Smooth muscle cell (in vitro differentiated cells): ENCODE measurements at regions not wholly inside any gene's neighbourhood (a gene's known extent, or its start where the extent isn't known, plus 50 kb on each side); places are given as distances from the start of the nearest gene placed in this dataset.

ENCODE experiments used
- DNase-seq: peaks from one replicate; lab custom pipeline; 2025; ENCODE audit not compliant: unreplicated experiment; lab: John Stamatoyannopoulos, UW
- H2AFZ ChIP-seq: fragments of 200-600 bp; sonication (generic); 2 replicates; pipeline ENCODE4 v1.6.0; 2016; ENCODE audit warnings: antibody characterized with exemption, low read depth, mild to moderate bottlenecking
- H3F3A ChIP-seq: fragments of 200-600 bp; sonication (generic); 2 replicates; pipeline ENCODE4 v1.6.0; 2017; ENCODE audit warnings: antibody characterized with exemption, low read depth
- H3K27ac ChIP-seq: fragments of 200-600 bp; sonication (generic); 2 replicates; pipeline ENCODE4 v1.5.1; 2016; ENCODE audit warnings: low read depth, mild to moderate bottlenecking
- H3K27me3 ChIP-seq: fragments of 200-600 bp; sonication (generic); 2 replicates; pipeline ENCODE4 v1.6.1; 2016; ENCODE audit warnings: low read depth, mild to moderate bottlenecking
- H3K36me3 ChIP-seq: fragments of 200-600 bp; sonication (generic); 2 replicates; pipeline ENCODE4 v1.5.1; 2016; ENCODE audit warnings: low read depth
- H3K4me1 ChIP-seq: fragments of 200-600 bp; sonication (generic); 2 replicates; pipeline ENCODE4 v1.5.1; 2016; ENCODE audit warnings: low read depth
- H3K4me2 ChIP-seq: fragments of 200-600 bp; sonication (generic); 2 replicates; pipeline ENCODE4 v1.6.0; 2016; ENCODE audit warnings: mild to moderate bottlenecking
- H3K4me3 ChIP-seq: fragments of 200-600 bp; sonication (generic); 2 replicates; pipeline ENCODE4 v1.5.1; 2016; ENCODE audit warnings: mild to moderate bottlenecking
- H3K79me2 ChIP-seq: fragments of 200-600 bp; sonication (generic); 2 replicates; pipeline ENCODE4 v1.6.0; 2016; ENCODE audit warnings: low read depth, mild to moderate bottlenecking
- H3K9ac ChIP-seq: fragments of 200-600 bp; sonication (generic); 2 replicates; pipeline ENCODE4 v1.6.0; 2016; ENCODE audit warnings: low read depth
- H3K9me3 ChIP-seq: fragments of 200-600 bp; sonication (generic); replicated peaks from 2 replicates; pipeline ENCODE4 v1.5.1; 2016; ENCODE audit warnings: low read depth
- H4K20me1 ChIP-seq: fragments of 200-600 bp; sonication (generic); 2 replicates; pipeline ENCODE4 v1.6.0; 2016; ENCODE audit warnings: low read depth
- CTCF ChIP-seq: fragments of 200-600 bp; sonication (generic); IDR thresholded peaks from 2 replicates; pipeline ENCODE4 v1.5.1; 2017; ENCODE audit warnings: borderline replicate concordance, mild to moderate bottlenecking, antibody characterized with exemption; ENCODE audit not compliant: insufficient read depth, poor library complexity, severe bottlenecking
- WGBS: methylation state at CpG from one replicate; pipeline ENCODE4 v1.1.7; 2016; ENCODE audit warnings: low lambda C conversion rate; 5-methylcytosine and 5-hydroxymethylcytosine counted together

- no peaks in the 10 kb centered on the region for H3K4me1 ChIP-seq
- H3K4me3 ChIP-seq, result no peak overlapping the region
- no peak overlapping the region for H3K4me2 ChIP-seq
- H4K20me1 ChIP-seq, result no peaks in the 10 kb centered on the region
- H3K36me3 ChIP-seq, result no peaks in the 10 kb centered on the region
- H3K9ac ChIP-seq, result no peak overlapping the region
- no peaks in the 10 kb centered on the region for H3K27me3 ChIP-seq
- 81% methylated on average over 7 of the region's 7 CpGs for WGBS
- no peak overlapping the region for H2AFZ ChIP-seq
- no peaks in the 10 kb centered on the region for H3K9me3 ChIP-seq
- H3K79me2 ChIP-seq, result no peaks in the 10 kb centered on the region
- no peak for DNase-seq
- H3F3A ChIP-seq, result no peaks in the 10 kb centered on the region
- no peak overlapping the region for H3K27ac ChIP-seq
- TF ChIP-seq CTCF, result no peak
These were observed 228.0 kb upstream of the RTL1 start for GRCh38 chr14:101131451-101131916.

DNA sequence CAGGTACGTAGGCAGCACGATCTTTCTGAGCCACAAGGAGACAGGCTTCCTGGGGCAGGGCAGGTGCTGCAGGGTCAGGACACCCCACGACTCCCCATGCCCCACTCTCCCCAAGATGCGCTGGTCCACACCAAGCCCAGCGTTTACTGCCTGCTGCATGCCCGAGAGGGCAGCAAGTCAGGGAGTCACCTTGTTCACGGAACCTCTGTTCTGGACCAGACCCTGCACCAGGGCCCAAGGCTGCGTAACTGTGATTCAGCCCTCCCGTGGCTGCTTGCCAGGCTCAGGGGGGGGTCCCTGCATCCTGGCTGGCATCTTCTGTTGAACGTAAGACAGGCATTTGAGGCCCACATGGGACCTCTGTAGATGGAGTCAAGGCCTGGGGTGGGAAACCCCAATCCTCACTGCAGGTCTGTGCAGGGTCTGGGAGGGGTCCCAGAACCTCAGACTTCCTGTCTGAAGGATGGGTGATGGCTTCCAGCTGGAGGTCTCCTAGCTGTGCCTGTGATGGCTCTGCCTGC is 228.6 kb upstream of the RTL1 start:
- no peaks in the 10 kb centered on the region for H3F3A ChIP-seq
- DNase-seq, result no peak
- H3K79me2 ChIP-seq, result no peaks in the 10 kb centered on the region
- no peak for TF ChIP-seq CTCF
- H4K20me1 ChIP-seq, result no peaks in the 10 kb centered on the region
- H3K4me2 ChIP-seq, result no peak overlapping the region
- no peak overlapping the region for H3K9ac ChIP-seq
- no peak overlapping the region for H2AFZ ChIP-seq
- no peak overlapping the region for H3K27ac ChIP-seq
- H3K9me3 ChIP-seq, result no peaks in the 10 kb centered on the region
- H3K36me3 ChIP-seq, result no peaks in the 10 kb centered on the region
- no peaks in the 10 kb centered on the region for H3K4me1 ChIP-seq
- 92% methylated on average over 10 of the region's 10 CpGs for WGBS
- no peaks in the 10 kb centered on the region for H3K27me3 ChIP-seq
- H3K4me3 ChIP-seq, result no peak overlapping the region

- H3K27ac ChIP-seq, result no peak overlapping the region
- H3K79me2 ChIP-seq, result no peaks in the 10 kb centered on the region
- no peaks in the 10 kb centered on the region for H3F3A ChIP-seq
- 90% methylated on average over 7 of the region's 7 CpGs for WGBS
- no peaks in the 10 kb centered on the region for H3K9me3 ChIP-seq
- no peak for TF ChIP-seq CTCF
- DNase-seq, result no peak
- H3K4me3 ChIP-seq, result no peak overlapping the region
- H3K4me2 ChIP-seq, result no peak overlapping the region
- no peak overlapping the region for H3K9ac ChIP-seq
- H4K20me1 ChIP-seq, result no peaks in the 10 kb centered on the region
- no peaks in the 10 kb centered on the region for H3K27me3 ChIP-seq
- no peaks in the 10 kb centered on the region for H3K36me3 ChIP-seq
- no peaks in the 10 kb centered on the region for H3K4me1 ChIP-seq
- H2AFZ ChIP-seq, result no peak overlapping the region
These were observed 229.1 kb upstream of the RTL1 start for GRCh38 chr14:101132588-101132987.

- WGBS, result 94% methylated on average over 8 of the region's 8 CpGs
- Histone ChIP-seq H3K27ac (no peak overlapping the region), H3K4me3 (no peak overlapping the region), H3K9ac (no peak overlapping the region), H3K27me3 (no peaks in the 10 kb centered on the region), H3K36me3 (no peaks in the 10 kb centered on the region), H4K20me1 (no peaks in the 10 kb centered on the region), H3K79me2 (no peaks in the 10 kb centered on the region), H2AFZ (no peak overlapping the region), H3K9me3 (no peaks in the 10 kb centered on the region), H3F3A (no peaks in the 10 kb centered on the region), H3K4me1 (no peaks in the 10 kb centered on the region), H3K4me2 (no peak overlapping the region)
- no peak for TF ChIP-seq CTCF
- no peak for DNase-seq
These were observed 229.5 kb upstream of the RTL1 start for GRCh38 chr14:101133068-101133467.
